MM.1S (cell line): ENCODE measurements at regions not wholly inside any gene's neighbourhood (a gene's known extent, or its start where the extent isn't known, plus 50 kb on each side); places are given as distances from the start of the nearest gene placed in this dataset.

Source experiments
- CTCF ChIP-seq: fragments of 300-600 bp; sonication (generic); IDR thresholded peaks from 2 replicates; pipeline ENCODE4 v1.5.1; 2016; ENCODE audit warnings: antibody characterized with exemption, low read length, mixed read lengths
- EZH2phosphoT487 ChIP-seq: fragments of 300-600 bp; sonication (generic); IDR thresholded peaks from 2 replicates; pipeline ENCODE4 v1.6.1; 2018; ENCODE audit warnings: antibody characterized with exemption, low read length

- TF ChIP-seq CTCF (no peak), EZH2phosphoT487 (no peak)
Observed at GRCh38 chr2:6665093-6666045, 200.3 kb downstream of the CMPK2 start.
